ENCODE measurements at regions not wholly inside any gene's neighbourhood (a gene's known extent, or its start where the extent isn't known, plus 50 kb on each side); places are given as distances from the start of the nearest gene placed in this dataset.

- no peak for TF ChIP-seq YY1 (IDR thresholded peaks at IDR 0.05; ENCODE audit: insufficient read depth, insufficient read length)
- no peak for TF ChIP-seq SUZ12 (IDR thresholded peaks at IDR 0.05; ENCODE audit: extremely low read depth, insufficient read depth, insufficient read length)
These were observed 76.2 kb upstream of the MYO10 start for GRCh38 chr5:17012289-17012688.
